Epithelial cell of esophagus (primary cell): ENCODE measurements at regions not wholly inside any gene's neighbourhood (a gene's known extent, or its start where the extent isn't known, plus 50 kb on each side); places are given as distances from the start of the nearest gene placed in this dataset.
A peak's percentile ranks its signal among the peaks of the same experiment; 100 is the strongest.

ENCODE experiments used
- DNase-seq: peaks from one replicate; pipeline ENCODE4 v3.0.0; 2010; ENCODE audit warnings: low read depth
- H3K4me3 ChIP-seq: 2 replicates; pipeline ENCODE4 v1.5.1; 2011; ENCODE audit warnings: mild to moderate bottlenecking, low read length, control low read depth
- CTCF ChIP-seq: IDR thresholded peaks from 2 replicates; pipeline ENCODE4 v1.5.1; 2011; ENCODE audit warnings: low read depth, mild to moderate bottlenecking, low read length, control low read depth, inconsistent platforms; ENCODE audit not compliant: insufficient read depth; ENCODE audit errors: missing control alignments

- no peak for DNase-seq
- no peak for TF ChIP-seq CTCF
These were observed 539.7 kb upstream of the DAB1 start for GRCh38 chr1:57963581-57963980.

GRCh38 chr1:57959531-57960241, 535.8 kb upstream of the DAB1 start:
- no peak overlapping the region for H3K4me3 ChIP-seq
- no peak for DNase-seq
- no peak for TF ChIP-seq CTCF

More at GRCh38 chr1:57963581-57963980, 539.7 kb upstream of the DAB1 start:
- no peak overlapping the region for H3K4me3 ChIP-seq

- H3K4me3 ChIP-seq = no peak overlapping the region
- DNase-seq = peak; percentile 78
- TF ChIP-seq CTCF = no peak
These were observed 533.7 kb upstream of the DAB1 start for GRCh38 chr1:57957576-57957975.

- no peak overlapping the region for H3K4me3 ChIP-seq
These were observed 527.5 kb upstream of the DAB1 start for GRCh38 chr1:57951390-57951789.

GRCh38 chr1:57949168-57949567, 525.3 kb upstream of the DAB1 start:
- no peak overlapping the region for H3K4me3 ChIP-seq

More at GRCh38 chr1:57951390-57951789, 527.5 kb upstream of the DAB1 start:
- no peak for TF ChIP-seq CTCF
- no peak for DNase-seq

GRCh38 chr1:57947471-57947870, 523.6 kb upstream of the DAB1 start:
- no peak for TF ChIP-seq CTCF
- DNase-seq = peak; percentile 51

More at GRCh38 chr1:57949168-57949567, 525.3 kb upstream of the DAB1 start:
- DNase-seq = peak; percentile 6
- TF ChIP-seq CTCF = no peak

GRCh38 chr1:57945045-57945444, 521.2 kb upstream of the DAB1 start:
- no peak for TF ChIP-seq CTCF
- DNase-seq = no peak
- H3K4me3 ChIP-seq = no peak overlapping the region

More at GRCh38 chr1:57947471-57947870, 523.6 kb upstream of the DAB1 start:
- no peak overlapping the region for H3K4me3 ChIP-seq
